GM18502 (cell line): ENCODE measurements at regions not wholly inside any gene's neighbourhood (a gene's known extent, or its start where the extent isn't known, plus 50 kb on each side); places are given as distances from the start of the nearest gene placed in this dataset.

Experiments
- ATAC-seq: cut with Tn5 transposase; IDR thresholded peaks from one replicate; pipeline ENCODE4 v1.9.1; 2021; ENCODE audit warnings: mild to moderate bottlenecking; ENCODE audit not compliant: unreplicated experiment, poor library complexity

GRCh38 chr18:72104851-72105250, 439.3 kb downstream of the CBLN2 start:
- no peak for ATAC-seq

- ATAC-seq, result no peak
These were observed 441.7 kb downstream of the CBLN2 start for GRCh38 chr18:72102412-72102811.

- ATAC-seq, result no peak
These were observed 443.6 kb downstream of the CBLN2 start for GRCh38 chr18:72100465-72101004.

DNA sequence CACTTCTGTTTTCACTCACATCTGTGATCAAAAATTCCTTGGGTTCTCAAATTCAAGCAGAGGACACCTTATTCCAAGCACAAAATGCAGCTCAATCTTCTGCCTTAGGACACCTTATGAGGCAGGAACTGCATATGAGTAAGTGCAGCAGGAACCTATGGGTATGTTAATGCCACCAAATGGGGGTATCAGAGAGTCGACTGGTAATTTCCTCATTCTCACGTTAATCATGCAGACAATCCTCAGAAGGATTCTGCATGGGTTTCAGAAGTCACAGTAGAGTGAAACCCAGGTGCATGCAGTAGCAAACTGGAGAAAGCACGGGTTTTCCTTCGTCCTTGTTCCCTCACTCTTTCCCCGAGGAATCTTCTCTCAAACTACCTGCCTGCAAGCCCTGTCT, 452.8 kb downstream of the CBLN2 start:
- ATAC-seq, result no peak

- ATAC-seq, result no peak
These were observed 454.7 kb downstream of the CBLN2 start for GRCh38 chr18:72089432-72089831.

DNA sequence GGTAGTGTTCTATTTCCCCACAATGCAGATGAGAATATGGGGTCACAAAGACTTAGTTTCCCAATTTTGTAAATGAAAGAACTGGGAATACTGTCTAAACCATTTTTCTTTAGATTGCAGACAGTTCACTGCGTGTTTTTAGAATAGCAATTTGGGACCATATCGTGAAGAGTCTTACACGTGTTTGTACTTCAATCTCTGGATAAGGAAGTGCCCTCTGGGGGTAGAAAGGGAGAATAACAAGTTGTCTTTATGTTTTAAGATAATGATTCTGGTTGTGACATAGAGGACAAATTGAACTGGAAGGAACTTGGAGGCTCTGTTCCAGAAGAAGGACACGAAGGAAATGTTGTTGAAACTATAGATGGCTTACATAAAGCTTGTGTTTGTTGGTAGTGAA, 457.7 kb downstream of the CBLN2 start:
- no peak for ATAC-seq

- no peak for ATAC-seq
These were observed 469.1 kb downstream of the CBLN2 start for GRCh38 chr18:72075040-72075439.

GRCh38 chr18:72063001-72063400, 481.1 kb downstream of the CBLN2 start:
- no peak for ATAC-seq

- ATAC-seq, result no peak
These were observed 485.3 kb downstream of the CBLN2 start for GRCh38 chr18:72058851-72059250.

DNA sequence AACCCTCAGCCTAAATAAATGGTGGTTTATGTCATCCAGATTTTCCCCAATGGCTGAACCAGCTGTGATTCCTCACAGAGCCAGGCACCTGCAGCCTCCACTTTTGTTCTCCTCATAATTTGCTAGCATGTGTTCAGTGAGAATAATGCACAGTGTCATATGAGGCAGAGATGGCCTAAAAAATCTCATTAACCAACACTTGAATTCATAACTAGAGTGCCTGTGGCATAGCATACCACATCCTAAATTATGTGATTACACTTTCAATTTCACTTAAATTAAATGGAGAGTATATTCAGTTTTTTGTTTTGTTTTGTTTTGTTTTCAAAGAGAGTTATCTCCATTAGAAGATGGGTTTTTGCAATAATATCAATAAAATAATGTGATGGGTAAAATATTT, 488.0 kb downstream of the CBLN2 start:
- no peak for ATAC-seq

DNA sequence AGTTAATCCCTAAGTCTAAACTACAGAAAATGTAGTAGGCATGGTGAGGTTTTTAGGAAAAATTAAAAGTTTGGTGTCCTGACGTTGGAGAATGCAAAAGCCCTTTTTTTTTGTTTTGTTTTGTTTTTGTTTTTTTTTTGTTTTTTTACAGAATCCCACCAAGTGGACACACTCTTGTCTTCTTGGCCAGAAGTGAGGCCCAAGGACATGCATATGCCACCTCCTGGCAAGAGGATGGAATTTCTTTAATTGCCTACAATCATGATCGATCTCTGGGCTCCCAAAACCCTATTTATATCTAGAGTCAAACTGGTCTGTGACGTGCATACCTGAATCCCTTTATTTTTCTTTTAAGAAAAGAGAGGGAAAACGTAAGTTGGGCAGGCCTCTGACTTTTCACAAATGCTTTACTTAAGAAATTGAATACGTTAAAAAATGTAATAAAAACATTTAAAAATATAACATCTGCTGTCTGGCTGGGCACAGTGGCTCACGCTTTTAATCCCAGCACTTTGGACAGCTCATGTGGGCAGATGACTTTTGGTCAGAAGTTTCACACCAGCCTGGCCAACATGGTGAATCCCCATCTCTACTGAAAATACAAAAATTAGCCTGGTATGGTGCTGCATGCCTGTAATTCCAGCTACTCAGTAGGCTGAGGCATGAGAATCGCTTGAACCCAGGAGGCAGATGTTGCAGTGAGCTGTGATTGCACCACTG, 502.7 kb downstream of the CBLN2 start:
- ATAC-seq, result no peak

DNA sequence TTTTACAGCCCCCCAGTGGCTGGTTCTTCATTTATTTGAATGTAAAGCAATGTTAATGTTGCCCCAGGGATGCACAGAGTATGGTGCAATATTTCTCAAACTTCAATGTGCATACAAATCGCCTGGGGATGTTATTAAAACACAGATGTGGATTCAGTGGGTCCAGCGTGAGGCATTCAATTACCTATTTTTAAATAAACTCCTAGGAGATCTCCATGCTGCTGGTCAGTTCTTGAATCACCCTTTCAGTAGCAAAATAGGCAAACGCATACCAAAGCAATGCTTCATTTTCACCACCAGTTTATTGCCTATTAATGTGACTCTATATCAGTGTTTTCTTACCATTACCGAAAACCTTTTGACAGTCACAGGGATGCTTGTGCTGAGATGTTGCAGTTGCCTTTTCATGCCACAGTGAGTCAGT, 530.7 kb downstream of the CBLN2 start:
- ATAC-seq, result no peak

GRCh38 chr18:71998547-71999097, 545.5 kb downstream of the CBLN2 start:
- no peak for ATAC-seq

- ATAC-seq, result no peak
These were observed 548.2 kb downstream of the CBLN2 start for GRCh38 chr18:71995904-71996465.

GRCh38 chr18:71994273-71994672, 549.9 kb downstream of the CBLN2 start:
- ATAC-seq, result no peak

DNA sequence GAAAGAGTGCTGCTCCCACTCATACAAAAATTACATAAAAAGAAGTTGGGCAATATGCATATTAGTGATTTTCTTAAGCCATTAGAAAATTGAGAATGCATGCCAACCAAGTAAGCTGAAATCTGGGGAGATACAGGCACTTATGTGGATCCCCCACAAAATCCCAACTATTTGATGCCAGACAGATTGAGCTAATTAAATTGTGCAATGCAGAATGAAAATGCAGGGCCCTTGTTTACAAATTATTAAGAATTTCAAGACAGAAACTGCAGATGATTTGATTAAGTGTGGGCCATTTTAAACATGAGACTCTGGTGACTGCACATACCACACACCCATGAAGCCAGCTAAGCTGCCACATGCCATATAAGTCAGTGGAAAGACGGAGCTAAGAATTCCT, 554.5 kb downstream of the CBLN2 start:
- ATAC-seq, result no peak

- ATAC-seq, result no peak
These were observed 557.6 kb downstream of the CBLN2 start for GRCh38 chr18:71986351-71987050.

- no peak for ATAC-seq
These were observed 567.4 kb downstream of the CBLN2 start for GRCh38 chr18:71976744-71977143.

- no peak for ATAC-seq
These were observed 577.4 kb downstream of the CBLN2 start for GRCh38 chr18:71966791-71967190.

DNA sequence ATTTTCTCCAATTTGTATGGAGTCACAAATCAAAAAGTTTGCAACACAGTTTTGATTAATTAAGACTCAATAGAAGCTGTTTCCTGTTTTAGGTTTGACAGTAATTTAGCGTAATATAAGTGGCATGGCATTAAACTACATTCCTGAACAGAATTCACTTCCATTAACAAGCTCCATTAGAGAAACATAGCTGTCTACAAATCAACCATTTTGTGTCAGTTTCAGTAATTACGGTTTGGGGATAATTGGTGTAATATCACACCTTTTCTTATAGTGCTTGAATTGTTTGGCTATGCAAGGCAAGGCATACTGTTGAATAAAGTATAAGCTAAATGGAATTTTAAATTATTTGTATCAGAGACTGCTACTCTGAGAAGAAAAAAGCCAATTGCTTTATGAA, 585.5 kb downstream of the CBLN2 start:
- no peak for ATAC-seq

DNA sequence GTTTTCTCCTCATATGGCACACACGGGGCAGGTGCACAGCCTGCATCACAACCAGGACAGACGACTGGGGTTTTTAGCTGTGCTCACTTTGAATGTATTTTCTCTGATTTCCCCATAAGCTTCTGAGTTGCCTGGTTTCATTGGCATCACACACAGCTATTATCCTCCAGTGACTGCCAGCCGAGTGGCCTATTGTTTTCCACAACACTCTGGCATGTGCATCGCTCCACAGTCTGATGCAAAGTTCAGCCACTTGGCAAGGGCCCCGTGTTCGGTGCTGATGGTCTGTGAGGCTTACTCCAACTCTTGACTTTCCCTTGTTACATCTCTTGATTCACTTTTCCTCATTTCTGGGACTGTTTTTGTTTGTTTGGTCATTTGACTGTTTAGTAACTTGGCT, 593.1 kb downstream of the CBLN2 start:
- no peak for ATAC-seq
